ENCODE measurements at regions not wholly inside any gene's neighbourhood (a gene's known extent, or its start where the extent isn't known, plus 50 kb on each side); places are given as distances from the start of the nearest gene placed in this dataset.

DNA sequence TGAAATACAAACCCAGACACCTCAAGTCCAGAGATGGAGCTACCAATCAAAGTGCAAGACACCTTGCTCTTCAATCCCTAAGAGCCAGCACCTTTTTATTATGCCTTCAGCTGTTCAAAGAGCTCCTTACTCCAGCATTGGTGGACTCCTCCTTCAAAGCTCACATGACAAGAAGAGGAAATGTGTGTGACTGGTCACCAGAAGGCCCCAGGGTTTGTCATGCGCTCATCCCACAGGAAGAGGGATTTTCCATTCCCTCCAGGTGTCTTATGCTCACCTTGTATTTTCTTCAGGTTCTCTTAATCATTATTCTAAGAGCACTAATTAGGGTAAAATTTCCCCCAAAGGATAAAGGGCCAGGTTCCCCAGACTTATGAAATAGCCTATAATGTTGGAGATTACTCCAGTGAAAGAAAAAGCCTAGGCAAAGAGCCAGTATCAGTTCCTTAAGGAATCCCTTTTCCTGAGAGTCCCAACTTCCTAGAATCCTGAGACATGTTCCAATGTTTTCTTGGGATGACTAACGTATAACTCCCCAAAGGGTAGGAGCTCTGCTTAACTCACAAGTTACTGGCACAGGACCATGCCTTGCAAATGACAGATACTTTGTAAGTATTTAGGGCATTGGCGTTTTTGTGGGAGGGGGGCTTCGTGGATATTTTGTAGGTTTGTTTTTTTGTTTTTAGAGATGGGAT lies 56.9 kb upstream of the SOX9 start:
- Histone ChIP-seq H3K27ac (no peak overlapping the region), H3K27me3 (peaks cover 0 to 6% (median 0%) of the 10 kb centered on the region in 7 donors), H3K4me1 (no peaks in the 10 kb centered on the region), H3K9me3 (no peaks in the 10 kb centered on the region), H3K4me3 (no peak overlapping the region), H3K36me3 (no peaks in the 10 kb centered on the region)
- intact Hi-C loops (cut with DNase I): no loop called here
- DNase-seq (no peak), ATAC-seq (no peak)
- WGBS, 2 donors: 61 to 64% methylated on average over 4 of the region's 4 CpGs
- no peak for TF ChIP-seq CTCF (IDR thresholded peaks at IDR 0.05)

DNA sequence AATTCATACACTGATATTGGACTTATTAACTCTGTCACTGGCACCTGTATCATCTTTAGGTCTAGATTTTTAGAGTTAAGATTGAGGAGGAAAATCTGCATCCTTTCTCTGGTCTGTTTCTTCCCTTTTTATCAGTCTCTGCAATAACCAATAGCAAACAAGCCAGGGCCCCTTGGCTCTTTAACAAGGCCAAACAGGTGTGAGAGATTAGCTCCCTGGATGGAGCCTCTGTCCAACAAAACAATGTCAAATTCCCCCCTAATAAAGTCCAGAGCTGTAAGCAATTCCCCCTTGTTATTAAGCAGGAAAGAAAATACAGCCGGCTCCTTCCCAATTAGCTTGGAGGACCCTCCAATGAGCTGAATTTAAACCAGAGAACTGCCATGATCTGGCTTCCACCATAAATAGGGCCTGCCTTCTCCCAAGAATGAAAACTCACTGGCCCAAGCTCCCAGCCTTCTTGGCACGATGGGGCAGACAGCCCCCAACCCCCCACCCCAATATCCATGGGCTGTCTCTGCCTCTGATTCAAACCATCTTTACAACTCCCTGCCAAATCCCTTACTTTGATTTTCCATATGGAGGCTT lies 56.1 kb upstream of the SOX9 start:
- Histone ChIP-seq H3K27ac (no peak overlapping the region), H3K36me3 (no peaks in the 10 kb centered on the region), H3K27me3 (peaks cover 0 to 6% (median 0%) of the 10 kb centered on the region in 7 donors), H3K9me3 (no peaks in the 10 kb centered on the region), H3K4me1 (no peaks in the 10 kb centered on the region), H3K4me3 (no peak overlapping the region)
- intact Hi-C loops (cut with DNase I): no loop called here
- no peak for ATAC-seq
- whole genome bisulfite sequencing, 2 donors: 65 to 80% methylated on average over 2 of the region's 2 CpGs
- no peak for TF ChIP-seq CTCF (IDR thresholded peaks at IDR 0.05)
- no peak for DNase-seq

DNA sequence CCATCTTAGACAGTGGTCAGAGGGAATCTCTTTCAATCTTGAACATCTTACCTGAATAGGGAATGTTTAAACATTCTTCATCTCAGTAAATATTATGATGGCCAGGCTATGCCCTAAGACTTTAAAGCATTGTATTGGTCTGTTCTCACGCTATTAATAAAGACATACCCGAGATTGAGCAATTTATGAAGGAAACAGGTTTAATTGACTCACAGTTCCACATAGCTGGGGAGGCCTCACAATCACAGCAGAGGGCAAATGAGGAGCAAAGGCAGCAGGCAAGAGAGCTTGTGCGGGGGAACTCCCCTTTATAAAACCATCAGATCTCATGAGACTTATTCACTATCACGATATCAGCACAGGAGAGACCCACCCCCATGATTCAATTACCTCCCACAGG lies 55.3 kb upstream of the SOX9 start:
- DNase-seq (no peak), ATAC-seq (no peak)
- Histone ChIP-seq H3K36me3 (no peaks in the 10 kb centered on the region), H3K27me3 (peaks cover 0 to 6% (median 0%) of the 10 kb centered on the region in 7 donors), H3K9me3 (no peaks in the 10 kb centered on the region), H3K4me1 (no peaks in the 10 kb centered on the region), H3K4me3 (no peak overlapping the region), H3K27ac (no peak overlapping the region)
- no peak for TF ChIP-seq CTCF (IDR thresholded peaks at IDR 0.05)
- intact Hi-C loops (cut with DNase I): no loop called here
- WGBS, 2 donors: 88 to 91% methylated on average over 4 of the region's 4 CpGs

GRCh38 chr17:72068643-72069042 lies 52.2 kb upstream of the SOX9 start:
- TF ChIP-seq CTCF (IDR thresholded peaks at IDR 0.05): no peak
- H3K27ac ChIP-seq: no peak overlapping the region
- ATAC-seq (no peak), DNase-seq (no peak)
- H3K27me3 ChIP-seq: no peaks in the 10 kb centered on the region
- no peak overlapping the region for H3K4me3 ChIP-seq
- 60 to 67% methylated on average over 1 of the region's 1 CpG for WGBS, 2 donors
- H3K36me3 ChIP-seq: no peaks in the 10 kb centered on the region
- H3K4me1 ChIP-seq: no peaks in the 10 kb centered on the region
- intact Hi-C loops (cut with DNase I): no loop called here
- H3K9me3 ChIP-seq: no peaks in the 10 kb centered on the region
